SK-N-MC (cell line): ENCODE measurements at regions not wholly inside any gene's neighbourhood (a gene's known extent, or its start where the extent isn't known, plus 50 kb on each side); places are given as distances from the start of the nearest gene placed in this dataset.
A peak's percentile ranks its signal among the peaks of the same experiment; 100 is the strongest.

Source experiments
- DNase-seq: peaks from one replicate; pipeline ENCODE4 v3.0.0-alpha.2; 2011; ENCODE audit warnings: low read depth, low spot score
- H3K27ac ChIP-seq: fragments of 200-600 bp; sonication (generic); 2 replicates; pipeline ENCODE4 v1.5.1; 2016; ENCODE audit warnings: mixed run types
- H3K36me3 ChIP-seq: fragments of 200-600 bp; sonication (generic); 2 replicates; pipeline ENCODE4 v1.6.1; 2017; ENCODE audit warnings: antibody characterized with exemption, low read length, mixed read lengths; ENCODE audit not compliant: insufficient read depth
- H3K4me3 ChIP-seq: fragments of 200-600 bp; sonication (generic); 2 replicates; pipeline ENCODE4 v1.5.1; 2016
- H3K9ac ChIP-seq: fragments of 200-600 bp; sonication (generic); 2 replicates; pipeline ENCODE4 v1.8.0; 2017; ENCODE audit warnings: mixed run types, mixed read lengths; ENCODE audit not compliant: insufficient read length
- H3K9me3 ChIP-seq: fragments of 200-600 bp; sonication (generic); 2 replicates; pipeline ENCODE4 v1.6.1; 2017; ENCODE audit warnings: low read depth, mild to moderate bottlenecking, antibody characterized with exemption, low read length, moderate library complexity, mixed read lengths
- EZH2 ChIP-seq: fragments of 200-600 bp; sonication (generic); IDR thresholded peaks from one replicate; pipeline ENCODE4 v1.6.1; 2017; ENCODE audit warnings: antibody characterized with exemption
- FOXP2 ChIP-seq: optimal IDR thresholded peaks from 2 replicates; pipeline ENCODE3; 2011; ENCODE audit warnings: mild to moderate bottlenecking, moderate library complexity; ENCODE audit not compliant: insufficient read depth; ENCODE audit errors: extremely low read length, control extremely low read depth
- POLR2AphosphoS5 ChIP-seq: IDR thresholded peaks from 2 replicates; pipeline ENCODE4 v1.6.1; 2012; ENCODE audit warnings: mild to moderate bottlenecking, low read depth, low read length, borderline replicate concordance

- Histone ChIP-seq H3K36me3 (no peaks in the 10 kb centered on the region), H3K4me3 (no peak overlapping the region), H3K27ac (no peak overlapping the region), H3K9ac (no peak overlapping the region), H3K9me3 (no peaks in the 10 kb centered on the region)
- no peak for DNase-seq
- TF ChIP-seq FOXP2 (no peak), EZH2 (no peak), POLR2AphosphoS5 (no peak)
Measured at GRCh38 chr4:184936071-184936470, 82.2 kb upstream of the HELT start.

DNA sequence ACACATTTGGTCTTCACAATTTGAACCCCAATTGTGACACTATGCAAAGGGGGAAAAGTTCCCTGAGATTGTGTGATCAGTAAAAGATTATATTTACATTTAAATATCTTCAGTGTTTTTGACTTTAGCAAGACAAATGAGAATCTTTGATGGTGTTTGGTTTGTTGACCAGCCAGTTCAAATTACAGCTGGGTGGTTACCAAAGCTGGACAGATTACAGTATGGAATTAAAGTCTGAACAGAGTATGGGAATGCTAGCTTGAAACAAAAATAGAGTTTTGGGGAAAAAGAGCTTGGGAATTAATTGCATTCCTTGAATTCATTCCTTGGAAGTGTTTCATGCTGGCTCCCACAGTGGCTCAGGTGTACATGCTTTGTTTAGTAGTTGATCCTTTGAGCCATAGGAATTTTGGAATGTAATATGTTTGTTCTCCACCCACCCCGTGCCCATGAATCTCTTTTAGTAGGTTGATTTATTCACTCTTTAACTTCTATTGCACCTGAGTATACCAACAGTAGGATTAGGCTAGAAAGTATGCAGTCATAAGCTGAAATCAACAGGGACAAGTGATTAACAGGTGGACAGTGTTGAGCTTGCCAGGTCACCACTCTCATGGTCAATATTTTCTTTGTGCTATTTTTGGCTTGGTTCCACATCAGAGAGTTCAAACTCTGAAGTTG, 81.1 kb upstream of the HELT start:
- H3K36me3 ChIP-seq, result no peaks in the 10 kb centered on the region
- no peak overlapping the region for H3K27ac ChIP-seq
- H3K9me3 ChIP-seq, result no peaks in the 10 kb centered on the region
- no peak for DNase-seq
- no peak for TF ChIP-seq POLR2AphosphoS5
- TF ChIP-seq FOXP2, result no peak
- H3K4me3 ChIP-seq, result no peak overlapping the region
- no peak overlapping the region for H3K9ac ChIP-seq

DNA sequence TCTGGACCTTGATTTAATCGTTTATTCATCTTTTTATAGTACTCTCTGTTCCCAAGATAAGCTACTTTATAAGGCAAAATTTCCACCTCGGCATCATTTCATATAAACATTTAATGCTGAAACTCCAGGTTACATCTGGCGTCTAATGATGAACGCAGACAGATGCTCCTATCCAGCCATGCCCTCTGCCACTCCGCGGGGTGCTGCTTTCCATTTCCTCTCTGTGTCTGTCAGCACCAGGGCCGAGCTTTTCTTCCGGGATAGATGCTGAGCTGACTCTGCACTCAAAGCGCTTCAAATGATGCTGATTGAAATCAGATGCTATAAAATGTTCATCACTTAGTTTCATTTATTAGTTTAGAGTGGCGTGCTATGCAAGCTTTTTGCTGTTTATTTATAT, 80.5 kb upstream of the HELT start:
- H3K27ac ChIP-seq, result no peak overlapping the region
- H3K4me3 ChIP-seq, result no peak overlapping the region
- no peak for TF ChIP-seq FOXP2
- TF ChIP-seq EZH2, result no peak
- no peak for TF ChIP-seq POLR2AphosphoS5
- no peak overlapping the region for H3K9ac ChIP-seq
- peak; percentile 20 for DNase-seq
- no peaks in the 10 kb centered on the region for H3K36me3 ChIP-seq
- no peaks in the 10 kb centered on the region for H3K9me3 ChIP-seq

DNA sequence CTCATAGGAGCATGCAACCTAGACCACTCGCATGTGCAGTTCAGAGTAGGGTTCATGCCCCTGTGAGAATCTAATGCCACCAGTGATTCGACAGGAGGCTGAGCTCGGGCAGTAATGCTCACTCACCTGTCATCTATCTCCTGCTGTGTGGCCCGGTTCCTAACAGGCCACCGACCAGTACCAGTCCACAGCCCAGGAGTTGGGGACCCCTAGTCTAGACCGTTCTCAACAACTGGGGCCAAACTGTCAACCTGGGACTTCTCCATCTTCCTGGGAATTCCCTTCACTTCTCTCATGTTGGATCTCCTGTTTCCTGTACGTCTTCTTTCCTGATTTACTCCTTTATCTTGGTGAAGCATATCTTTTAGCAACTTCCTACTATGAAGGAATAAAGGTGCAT, 79.4 kb upstream of the HELT start:
- no peak overlapping the region for H3K27ac ChIP-seq
- no peaks in the 10 kb centered on the region for H3K9me3 ChIP-seq
- no peak overlapping the region for H3K9ac ChIP-seq
- H3K4me3 ChIP-seq, result no peak overlapping the region
- no peaks in the 10 kb centered on the region for H3K36me3 ChIP-seq
- TF ChIP-seq EZH2, result no peak
- TF ChIP-seq POLR2AphosphoS5, result no peak
- TF ChIP-seq FOXP2, result no peak
- DNase-seq, result no peak

DNA sequence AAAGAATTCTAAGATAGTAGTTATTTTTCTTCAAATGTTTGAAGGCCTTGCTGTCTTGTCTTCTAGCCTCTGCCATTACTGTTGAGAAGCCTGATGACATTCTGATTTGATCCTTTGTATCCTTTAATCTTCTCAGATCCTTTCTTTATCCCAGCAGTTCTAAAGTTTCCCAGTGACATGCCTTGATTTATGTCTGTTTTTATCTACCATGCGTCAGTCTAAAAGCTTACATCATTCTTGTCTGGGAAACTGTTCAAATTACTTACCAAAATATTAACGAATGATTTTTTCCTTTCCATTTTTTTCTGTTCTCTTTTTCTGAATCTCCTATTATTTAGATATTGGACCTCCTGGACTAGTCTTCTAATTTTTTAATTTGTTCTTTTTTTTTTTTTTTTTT, 78.3 kb upstream of the HELT start:
- Histone ChIP-seq H3K27ac (no peak overlapping the region), H3K4me3 (no peak overlapping the region), H3K9me3 (no peaks in the 10 kb centered on the region), H3K9ac (no peak overlapping the region), H3K36me3 (no peaks in the 10 kb centered on the region)
- no peak for DNase-seq
- TF ChIP-seq FOXP2, result no peak
- TF ChIP-seq EZH2, result no peak
- no peak for TF ChIP-seq POLR2AphosphoS5

DNA sequence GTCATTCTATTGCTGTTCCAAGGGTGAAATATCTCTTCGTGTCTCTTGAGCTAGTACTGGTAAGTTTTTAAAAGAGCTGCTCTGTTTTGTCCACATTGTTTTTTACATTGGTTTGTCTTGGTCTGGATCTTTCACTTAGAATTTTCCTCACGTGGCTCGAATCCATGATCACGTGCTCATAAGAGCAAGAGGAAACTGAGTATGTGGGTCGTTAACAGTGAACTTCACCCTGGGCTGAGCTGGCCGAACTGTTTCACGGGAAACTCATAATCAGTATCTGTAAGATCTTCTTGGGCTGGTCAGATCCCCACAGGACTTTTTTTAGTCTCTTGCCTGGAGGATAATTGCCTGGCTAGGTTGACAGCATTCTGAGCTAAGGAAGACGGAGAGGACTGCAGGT, 77.8 kb upstream of the HELT start:
- TF ChIP-seq POLR2AphosphoS5 (no peak), FOXP2 (no peak), EZH2 (no peak)
- H3K27ac ChIP-seq, result no peak overlapping the region

GRCh38 chr4:184941671-184942418, 76.4 kb upstream of the HELT start:
- no peak overlapping the region for H3K9ac ChIP-seq
- H3K9me3 ChIP-seq, result no peaks in the 10 kb centered on the region
- TF ChIP-seq FOXP2 (no peak), EZH2 (no peak), POLR2AphosphoS5 (no peak)
- no peak overlapping the region for H3K4me3 ChIP-seq
- DNase-seq, result no peak
- H3K27ac ChIP-seq, result no peak overlapping the region
- H3K36me3 ChIP-seq, result no peaks in the 10 kb centered on the region

More for the DNA sequence above, 77.8 kb upstream of the HELT start:
- DNase-seq, result no peak
- no peaks in the 10 kb centered on the region for H3K36me3 ChIP-seq
- no peaks in the 10 kb centered on the region for H3K9me3 ChIP-seq
- H3K4me3 ChIP-seq, result no peak overlapping the region
- H3K9ac ChIP-seq, result no peak overlapping the region

- Histone ChIP-seq H3K9me3 (no peaks in the 10 kb centered on the region), H3K9ac (no peak overlapping the region), H3K36me3 (no peaks in the 10 kb centered on the region), H3K4me3 (no peak overlapping the region), H3K27ac (no peak overlapping the region)
- no peak for DNase-seq
- no peak for TF ChIP-seq POLR2AphosphoS5
- TF ChIP-seq FOXP2, result no peak
Measured at GRCh38 chr4:184942444-184943425, 75.6 kb upstream of the HELT start.
